Smooth muscle cell (in vitro differentiated cells): ENCODE measurements at regions not wholly inside any gene's neighbourhood (a gene's known extent, or its start where the extent isn't known, plus 50 kb on each side); places are given as distances from the start of the nearest gene placed in this dataset.

Experiments used
- DNase-seq: peaks from one replicate; lab custom pipeline; 2025; ENCODE audit not compliant: unreplicated experiment; lab: John Stamatoyannopoulos, UW
- H2AFZ ChIP-seq: fragments of 200-600 bp; sonication (generic); 2 replicates; pipeline ENCODE4 v1.6.0; 2016; ENCODE audit warnings: antibody characterized with exemption, low read depth, mild to moderate bottlenecking
- H3F3A ChIP-seq: fragments of 200-600 bp; sonication (generic); 2 replicates; pipeline ENCODE4 v1.6.0; 2017; ENCODE audit warnings: antibody characterized with exemption, low read depth
- H3K27ac ChIP-seq: fragments of 200-600 bp; sonication (generic); 2 replicates; pipeline ENCODE4 v1.5.1; 2016; ENCODE audit warnings: low read depth, mild to moderate bottlenecking
- H3K27me3 ChIP-seq: fragments of 200-600 bp; sonication (generic); 2 replicates; pipeline ENCODE4 v1.6.1; 2016; ENCODE audit warnings: low read depth, mild to moderate bottlenecking
- H3K36me3 ChIP-seq: fragments of 200-600 bp; sonication (generic); 2 replicates; pipeline ENCODE4 v1.5.1; 2016; ENCODE audit warnings: low read depth
- H3K4me1 ChIP-seq: fragments of 200-600 bp; sonication (generic); 2 replicates; pipeline ENCODE4 v1.5.1; 2016; ENCODE audit warnings: low read depth
- H3K4me2 ChIP-seq: fragments of 200-600 bp; sonication (generic); 2 replicates; pipeline ENCODE4 v1.6.0; 2016; ENCODE audit warnings: mild to moderate bottlenecking
- H3K4me3 ChIP-seq: fragments of 200-600 bp; sonication (generic); 2 replicates; pipeline ENCODE4 v1.5.1; 2016; ENCODE audit warnings: mild to moderate bottlenecking
- H3K79me2 ChIP-seq: fragments of 200-600 bp; sonication (generic); 2 replicates; pipeline ENCODE4 v1.6.0; 2016; ENCODE audit warnings: low read depth, mild to moderate bottlenecking
- H3K9ac ChIP-seq: fragments of 200-600 bp; sonication (generic); 2 replicates; pipeline ENCODE4 v1.6.0; 2016; ENCODE audit warnings: low read depth
- H3K9me3 ChIP-seq: fragments of 200-600 bp; sonication (generic); replicated peaks from 2 replicates; pipeline ENCODE4 v1.5.1; 2016; ENCODE audit warnings: low read depth
- H4K20me1 ChIP-seq: fragments of 200-600 bp; sonication (generic); 2 replicates; pipeline ENCODE4 v1.6.0; 2016; ENCODE audit warnings: low read depth
- WGBS: methylation state at CpG from one replicate; pipeline ENCODE4 v1.1.7; 2016; ENCODE audit warnings: low lambda C conversion rate; 5-methylcytosine and 5-hydroxymethylcytosine counted together
- TF ChIP-seq, protein P1 (sequence below): fragments of 200-600 bp; sonication (generic); IDR thresholded peaks from 2 replicates; pipeline ENCODE4 v1.5.1; 2017; ENCODE audit warnings: borderline replicate concordance, mild to moderate bottlenecking, antibody characterized with exemption; ENCODE audit not compliant: insufficient read depth, poor library complexity, severe bottlenecking

DNA sequence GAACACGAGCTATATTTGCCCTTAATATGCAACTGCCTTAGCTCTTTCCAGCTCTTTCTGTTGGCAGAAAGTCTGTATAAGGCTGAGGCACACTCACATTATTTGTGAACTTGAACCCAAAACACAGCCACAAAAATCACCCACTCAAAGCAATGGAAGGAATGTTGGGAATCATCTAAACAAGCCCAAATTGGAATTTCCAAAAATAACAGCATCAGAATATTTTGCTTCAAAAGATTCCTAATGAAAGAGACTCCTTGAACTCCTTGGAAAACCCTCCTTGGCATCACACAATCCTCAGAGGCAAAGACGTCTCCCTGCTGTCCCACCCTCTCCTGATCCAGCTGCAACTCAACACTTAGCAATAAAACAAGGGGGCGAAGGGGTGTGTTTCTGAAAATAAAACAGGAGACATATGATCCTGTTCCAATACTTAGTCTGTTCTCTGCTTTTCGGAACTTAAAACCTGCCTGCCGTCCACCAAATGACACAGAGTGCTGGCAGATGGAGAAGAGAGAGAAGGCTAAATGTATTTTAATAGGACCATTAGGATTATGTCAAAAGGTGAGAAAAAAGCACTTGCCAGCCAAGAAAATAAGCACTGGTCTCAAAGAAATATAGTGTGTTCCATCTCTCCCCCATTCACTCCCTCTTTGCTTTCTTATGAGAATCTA lies 320.7 kb upstream of the JARID2 start:
- Histone ChIP-seq H3K9me3 (no peaks in the 10 kb centered on the region), H3K9ac (no peak overlapping the region), H3K4me1 (peaks cover 26% of the 10 kb centered on the region), H3K27me3 (no peaks in the 10 kb centered on the region), H3K4me2 (no peak overlapping the region), H3K27ac (no peak overlapping the region), H3K4me3 (no peak overlapping the region), H3K79me2 (no peaks in the 10 kb centered on the region), H2AFZ (no peak overlapping the region), H3F3A (no peaks in the 10 kb centered on the region), H4K20me1 (no peaks in the 10 kb centered on the region), H3K36me3 (no peaks in the 10 kb centered on the region)
- TF ChIP-seq, protein P1, sequence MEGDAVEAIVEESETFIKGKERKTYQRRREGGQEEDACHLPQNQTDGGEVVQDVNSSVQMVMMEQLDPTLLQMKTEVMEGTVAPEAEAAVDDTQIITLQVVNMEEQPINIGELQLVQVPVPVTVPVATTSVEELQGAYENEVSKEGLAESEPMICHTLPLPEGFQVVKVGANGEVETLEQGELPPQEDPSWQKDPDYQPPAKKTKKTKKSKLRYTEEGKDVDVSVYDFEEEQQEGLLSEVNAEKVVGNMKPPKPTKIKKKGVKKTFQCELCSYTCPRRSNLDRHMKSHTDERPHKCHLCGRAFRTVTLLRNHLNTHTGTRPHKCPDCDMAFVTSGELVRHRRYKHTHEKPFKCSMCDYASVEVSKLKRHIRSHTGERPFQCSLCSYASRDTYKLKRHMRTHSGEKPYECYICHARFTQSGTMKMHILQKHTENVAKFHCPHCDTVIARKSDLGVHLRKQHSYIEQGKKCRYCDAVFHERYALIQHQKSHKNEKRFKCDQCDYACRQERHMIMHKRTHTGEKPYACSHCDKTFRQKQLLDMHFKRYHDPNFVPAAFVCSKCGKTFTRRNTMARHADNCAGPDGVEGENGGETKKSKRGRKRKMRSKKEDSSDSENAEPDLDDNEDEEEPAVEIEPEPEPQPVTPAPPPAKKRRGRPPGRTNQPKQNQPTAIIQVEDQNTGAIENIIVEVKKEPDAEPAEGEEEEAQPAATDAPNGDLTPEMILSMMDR: no peak
- 66% methylated on average over 5 of the region's 5 CpGs for WGBS
- DNase-seq: no peak

DNA sequence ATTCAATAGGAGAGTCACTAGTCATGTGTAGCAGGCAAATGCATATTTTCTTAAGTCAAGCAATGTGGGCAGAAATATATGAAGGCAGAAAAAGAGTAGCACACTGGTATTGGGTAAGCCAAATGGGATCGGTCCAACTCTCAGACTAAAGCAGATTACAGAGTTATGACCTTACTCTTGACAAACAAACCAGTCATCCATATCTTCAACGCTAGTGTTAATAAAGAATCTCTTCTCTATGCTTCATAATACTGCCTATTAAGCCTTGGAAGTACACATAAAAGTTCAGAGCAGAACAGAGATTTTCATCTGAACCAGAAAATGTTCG lies 320.2 kb upstream of the JARID2 start:
- Histone ChIP-seq H3K79me2 (no peaks in the 10 kb centered on the region), H3F3A (no peaks in the 10 kb centered on the region), H2AFZ (no peak overlapping the region), H3K9ac (no peak overlapping the region), H3K27me3 (no peaks in the 10 kb centered on the region), H3K4me2 (no peak overlapping the region), H4K20me1 (no peaks in the 10 kb centered on the region), H3K27ac (no peak overlapping the region), H3K4me3 (no peak overlapping the region), H3K36me3 (no peaks in the 10 kb centered on the region), H3K4me1 (peaks cover 26% of the 10 kb centered on the region), H3K9me3 (no peaks in the 10 kb centered on the region)
- TF ChIP-seq, protein P1: no peak
- no peak for DNase-seq
- WGBS: 70% methylated on average over 3 of the region's 3 CpGs

DNA sequence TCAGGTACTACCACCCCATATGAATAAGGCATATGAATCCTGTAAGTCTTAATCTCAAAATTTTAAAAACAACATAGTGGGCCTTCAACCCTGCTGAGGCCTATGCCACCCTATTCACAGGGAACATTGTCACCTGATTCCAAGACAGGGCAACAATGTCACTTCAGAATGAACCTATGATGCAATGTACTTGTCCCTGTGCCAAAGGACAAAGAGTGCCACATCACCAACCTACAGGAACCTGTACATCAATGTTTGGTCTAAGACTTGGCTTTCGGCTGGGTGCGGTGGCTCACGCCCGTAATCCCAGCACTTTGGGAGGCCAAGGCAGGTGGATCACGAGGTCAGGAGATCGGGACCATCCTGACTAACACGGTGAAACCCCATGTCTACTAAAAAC lies 318.5 kb upstream of the JARID2 start:
- Histone ChIP-seq H3K27ac (no peak overlapping the region), H3K36me3 (no peaks in the 10 kb centered on the region), H3K9me3 (no peaks in the 10 kb centered on the region), H3K79me2 (no peaks in the 10 kb centered on the region), H2AFZ (no peak overlapping the region), H3K9ac (no peak overlapping the region), H4K20me1 (no peaks in the 10 kb centered on the region), H3F3A (no peaks in the 10 kb centered on the region), H3K4me1 (peaks cover 13% of the 10 kb centered on the region), H3K4me2 (no peak overlapping the region), H3K4me3 (no peak overlapping the region), H3K27me3 (no peaks in the 10 kb centered on the region)
- WGBS: 94% methylated on average over 7 of the region's 7 CpGs
- no peak for DNase-seq
- TF ChIP-seq, protein P1: no peak

DNA sequence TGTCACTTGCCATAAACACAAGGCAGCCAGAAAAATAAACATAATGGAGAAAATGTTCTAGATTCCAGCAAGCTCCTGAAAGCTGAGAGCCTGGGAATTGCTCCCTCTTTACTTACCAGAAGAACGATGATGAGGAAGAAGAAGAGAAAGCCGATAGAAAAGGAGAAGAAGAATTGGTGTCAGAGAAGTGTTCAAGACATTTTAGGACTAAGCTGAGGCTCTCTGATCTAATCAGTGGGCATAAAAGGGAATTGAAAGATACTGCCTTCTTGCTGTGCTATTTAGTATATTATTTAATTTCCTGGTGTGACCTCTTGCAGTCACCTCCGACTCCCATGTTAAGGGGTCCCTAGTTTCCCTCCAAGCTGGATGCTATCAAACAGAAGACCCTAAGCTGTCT lies 316.6 kb upstream of the JARID2 start:
- WGBS: 92% methylated on average over 3 of the region's 3 CpGs

More for the DNA sequence above, 316.6 kb upstream of the JARID2 start:
- H4K20me1 ChIP-seq: no peaks in the 10 kb centered on the region
- H3K4me1 ChIP-seq: peaks cover 21% of the 10 kb centered on the region
- H3K27me3 ChIP-seq: no peaks in the 10 kb centered on the region
- no peaks in the 10 kb centered on the region for H3K9me3 ChIP-seq
- no peak overlapping the region for H2AFZ ChIP-seq
- H3K27ac ChIP-seq: no peak overlapping the region
- H3K4me2 ChIP-seq: no peak overlapping the region
- no peak overlapping the region for H3K4me3 ChIP-seq
- TF ChIP-seq, protein P1: no peak
- no peaks in the 10 kb centered on the region for H3K36me3 ChIP-seq
- DNase-seq: no peak
- H3F3A ChIP-seq: no peaks in the 10 kb centered on the region
- H3K79me2 ChIP-seq: no peaks in the 10 kb centered on the region
- H3K9ac ChIP-seq: no peak overlapping the region
